ENCODE measurements at regions not wholly inside any gene's neighbourhood (a gene's known extent, or its start where the extent isn't known, plus 50 kb on each side); places are given as distances from the start of the nearest gene placed in this dataset.
"Not testable (repeated sequence)": the region's sequence is repeated elsewhere in the genome, so short reads cannot be mapped to it uniquely, and the experiment has no call there.

DNA sequence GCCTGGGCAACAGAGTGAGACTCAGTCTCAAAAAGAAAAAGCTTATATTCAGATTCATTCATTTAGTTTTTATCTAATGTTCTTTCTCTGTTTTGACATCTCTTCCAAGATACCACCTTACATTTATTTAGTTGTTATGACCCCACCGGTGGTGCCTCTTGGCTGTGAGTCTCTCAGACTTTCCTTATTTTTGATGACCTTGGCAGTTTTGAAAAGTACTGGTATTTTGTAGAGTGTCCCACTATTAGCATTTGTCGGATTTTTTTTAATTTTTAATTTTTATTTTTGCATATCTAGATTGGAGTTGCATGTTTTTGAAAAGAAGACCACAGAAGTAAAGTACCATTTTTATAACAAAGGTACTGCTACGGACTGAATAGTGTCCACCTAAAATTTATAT is 351.7 kb upstream of the KYNU start:
- no peak overlapping the region for H3K4me3 ChIP-seq (replicated peaks; ENCODE audit: low read depth, low read length)

GRCh38 chr2:142521492-142521891 is 356.0 kb upstream of the KYNU start:
- no peak for DNase-seq (ENCODE audit: low read depth)
- TF ChIP-seq, protein P1, sequence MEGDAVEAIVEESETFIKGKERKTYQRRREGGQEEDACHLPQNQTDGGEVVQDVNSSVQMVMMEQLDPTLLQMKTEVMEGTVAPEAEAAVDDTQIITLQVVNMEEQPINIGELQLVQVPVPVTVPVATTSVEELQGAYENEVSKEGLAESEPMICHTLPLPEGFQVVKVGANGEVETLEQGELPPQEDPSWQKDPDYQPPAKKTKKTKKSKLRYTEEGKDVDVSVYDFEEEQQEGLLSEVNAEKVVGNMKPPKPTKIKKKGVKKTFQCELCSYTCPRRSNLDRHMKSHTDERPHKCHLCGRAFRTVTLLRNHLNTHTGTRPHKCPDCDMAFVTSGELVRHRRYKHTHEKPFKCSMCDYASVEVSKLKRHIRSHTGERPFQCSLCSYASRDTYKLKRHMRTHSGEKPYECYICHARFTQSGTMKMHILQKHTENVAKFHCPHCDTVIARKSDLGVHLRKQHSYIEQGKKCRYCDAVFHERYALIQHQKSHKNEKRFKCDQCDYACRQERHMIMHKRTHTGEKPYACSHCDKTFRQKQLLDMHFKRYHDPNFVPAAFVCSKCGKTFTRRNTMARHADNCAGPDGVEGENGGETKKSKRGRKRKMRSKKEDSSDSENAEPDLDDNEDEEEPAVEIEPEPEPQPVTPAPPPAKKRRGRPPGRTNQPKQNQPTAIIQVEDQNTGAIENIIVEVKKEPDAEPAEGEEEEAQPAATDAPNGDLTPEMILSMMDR (IDR thresholded peaks at IDR 0.05; ENCODE audit: low read length, missing control alignments): no peak
- H3K4me3 ChIP-seq (replicated peaks; ENCODE audit: low read depth, low read length): no peak overlapping the region

More for the DNA sequence above, 351.7 kb upstream of the KYNU start:
- TF ChIP-seq, protein P1 (IDR thresholded peaks at IDR 0.05; ENCODE audit: low read length, missing control alignments): no peak
- no peak for DNase-seq (ENCODE audit: low read depth)

DNA sequence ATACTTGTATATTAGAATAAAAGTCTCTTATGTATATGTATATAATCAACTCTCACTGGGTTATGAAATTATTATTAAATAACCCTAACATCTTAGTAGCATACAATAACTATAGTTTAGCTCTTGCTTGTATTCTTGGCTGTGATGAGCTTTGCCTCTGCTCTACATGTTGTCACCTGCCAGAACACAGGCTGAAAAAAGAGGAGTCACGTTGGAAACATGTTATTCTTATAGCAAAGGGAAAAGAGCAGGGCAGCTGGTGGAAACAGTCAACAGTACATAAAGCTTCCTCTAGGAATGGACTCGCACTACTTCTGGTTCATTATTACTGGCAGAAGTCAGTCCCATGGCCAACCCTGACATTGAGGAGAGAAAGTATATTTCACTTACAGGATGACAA is 362.0 kb upstream of the KYNU start:
- TF ChIP-seq, protein P1 (IDR thresholded peaks at IDR 0.05; ENCODE audit: low read length, missing control alignments): no peak

DNA sequence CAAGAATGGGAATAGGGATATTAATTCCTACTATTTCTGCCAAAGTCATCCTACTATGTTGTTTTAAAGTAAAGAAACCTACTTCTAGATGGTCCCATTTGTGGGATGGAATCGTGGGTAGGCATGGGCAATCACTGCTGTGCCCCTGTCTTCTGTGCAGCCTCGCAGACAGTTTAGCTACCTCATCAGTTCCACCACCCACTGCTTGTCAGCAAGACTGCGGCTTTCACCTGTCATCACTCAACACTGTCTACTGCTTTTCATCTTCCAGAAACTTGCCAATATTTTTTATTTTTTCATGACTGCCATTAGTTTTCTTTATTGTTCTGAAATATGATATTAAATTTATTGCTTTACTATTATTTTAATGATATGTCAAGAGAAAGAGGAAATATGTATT is 368.1 kb upstream of the KYNU start:
- H3K4me3 ChIP-seq (replicated peaks; ENCODE audit: low read depth, low read length): no peak overlapping the region
- DNase-seq (ENCODE audit: low read depth): no peak
- TF ChIP-seq, protein P1 (IDR thresholded peaks at IDR 0.05; ENCODE audit: low read length, missing control alignments): no peak

More for the DNA sequence above, 362.0 kb upstream of the KYNU start:
- no peak for DNase-seq (ENCODE audit: low read depth)
- no peak overlapping the region for H3K4me3 ChIP-seq (replicated peaks; ENCODE audit: low read depth, low read length)

DNA sequence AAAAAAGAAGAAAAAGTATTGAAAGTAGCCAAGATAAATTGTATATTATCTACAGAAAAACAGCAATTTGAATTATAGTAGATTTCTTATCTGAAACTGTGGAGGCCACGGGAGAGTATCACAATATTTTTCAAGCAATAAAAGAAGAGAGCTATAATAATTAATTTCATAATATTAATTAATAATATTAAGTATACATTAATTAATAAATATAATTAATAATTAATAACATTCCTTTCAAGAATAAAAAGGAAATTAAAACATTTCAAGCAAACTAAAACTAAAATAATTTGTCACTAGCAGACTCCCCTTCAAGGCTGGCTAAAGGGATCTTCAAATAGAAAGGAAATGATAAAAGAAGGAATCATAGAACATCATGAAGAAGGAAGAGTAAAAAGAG is 372.7 kb upstream of the KYNU start:
- no peak for DNase-seq (ENCODE audit: low read depth)
- TF ChIP-seq, protein P1 (IDR thresholded peaks at IDR 0.05; ENCODE audit: low read length, missing control alignments): no peak
- no peak overlapping the region for H3K4me3 ChIP-seq (replicated peaks; ENCODE audit: low read depth, low read length)

DNA sequence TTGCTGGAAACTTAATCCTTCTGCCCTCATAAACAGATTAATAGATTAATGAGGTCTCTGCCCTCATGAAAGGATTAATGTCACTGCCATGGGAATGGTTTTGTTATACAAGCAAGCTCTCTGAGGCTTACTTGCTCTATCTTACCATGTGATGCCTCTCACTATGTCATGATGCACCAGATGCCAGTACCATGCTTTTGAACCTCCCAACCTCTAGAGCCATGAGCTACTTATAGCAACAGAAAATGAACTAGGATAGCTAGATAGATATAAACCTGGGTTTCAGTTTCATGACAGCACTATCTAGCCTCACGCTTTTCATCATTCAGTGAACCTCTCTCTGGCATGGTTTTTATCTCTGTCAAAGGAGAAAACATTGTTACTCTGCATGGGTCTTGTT is 371.6 kb upstream of the LRP1B start:
- TF ChIP-seq, protein P1 (IDR thresholded peaks at IDR 0.05; ENCODE audit: low read length, missing control alignments): no peak
- H3K4me3 ChIP-seq (replicated peaks; ENCODE audit: low read depth, low read length): no peak overlapping the region
- DNase-seq (ENCODE audit: low read depth): no peak

- TF ChIP-seq, protein P1 (IDR thresholded peaks at IDR 0.05; ENCODE audit: low read length, missing control alignments): no peak
- no peak overlapping the region for H3K4me3 ChIP-seq (replicated peaks; ENCODE audit: low read depth, low read length)
- no peak for DNase-seq (ENCODE audit: low read depth)
Measured at GRCh38 chr2:142495141-142495540, 364.3 kb upstream of the LRP1B start.

- DNase-seq (ENCODE audit: low read depth); H3K4me3 ChIP-seq (replicated peaks; ENCODE audit: low read depth, low read length): not testable (repeated sequence)
Measured at GRCh38 chr2:142489631-142490030, 358.8 kb upstream of the LRP1B start.

All from fibroblast of pulmonary artery (primary cell).